Right atrium auricular region (tissue), 2 donors: ENCODE measurements at regions not wholly inside any gene's neighbourhood (a gene's known extent, or its start where the extent isn't known, plus 50 kb on each side); places are given as distances from the start of the nearest gene placed in this dataset.
"Not testable (repeated sequence)": the region's sequence is repeated elsewhere in the genome, so short reads cannot be mapped to it uniquely, and the experiment has no call there.

Source experiments
- DNase-seq: peaks from one replicate; pipeline ENCODE4 v3.0.0-alpha.2; 2019; ENCODE audit warnings: low spot score
- H3K27ac ChIP-seq, 2 donors: fragments of 200-600 bp; sonication (generic); 1 replicate in 1 of 2; 2 replicates in 1 of 2; pipeline ENCODE4 v1.5.1; 2016 to 2019
- H3K27me3 ChIP-seq, 2 donors: fragments of 200-600 bp; sonication (generic); one replicate each; pipeline versions ENCODE4 v1.5.1 to v1.6.0; 2017 to 2019
- H3K36me3 ChIP-seq: fragments of 200-600 bp; sonication (generic); one replicate; pipeline ENCODE4 v1.5.1; 2016
- H3K4me1 ChIP-seq, 2 donors: fragments of 200-600 bp; sonication (generic); one replicate each; pipeline versions ENCODE4 v1.5.1 to v1.6.0; 2017 to 2019
- H3K4me3 ChIP-seq, 2 donors: fragments of 200-600 bp; sonication (generic); 1 replicate in 1 of 2; 2 replicates in 1 of 2; pipeline ENCODE4 v1.5.1; 2017 to 2019; ENCODE audit warnings: mild to moderate bottlenecking in 1 of 2, moderate library complexity in 1 of 2
- H3K9me3 ChIP-seq, 2 donors: fragments of 200-600 bp; sonication (generic); one replicate each; pipeline ENCODE4 v1.5.1; 2019
- CTCF ChIP-seq, 2 donors: fragments of 200-600 bp; sonication (generic); IDR thresholded peaks; one replicate each; pipeline ENCODE4 v1.5.1; 2019; ENCODE audit warnings: antibody characterized with exemption in 2 of 2

DNA sequence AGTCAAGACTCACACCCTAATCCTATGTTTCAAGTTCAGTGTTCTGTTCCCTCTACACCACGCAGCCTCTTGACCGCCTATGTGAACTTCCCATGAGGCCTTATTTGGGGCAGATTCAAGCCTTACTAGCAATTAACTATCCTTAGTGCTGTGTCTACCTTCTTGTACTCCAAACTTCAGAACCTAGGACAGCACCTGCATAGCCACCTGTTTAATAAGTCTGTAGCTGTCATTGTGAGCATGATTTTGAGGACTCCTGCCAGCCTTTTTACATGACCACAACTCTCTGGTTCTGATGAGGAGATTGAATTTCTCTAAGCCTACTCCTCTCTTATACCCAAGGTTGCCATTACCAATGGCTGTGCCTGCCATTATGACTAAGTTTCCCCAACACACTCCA, 50.8 kb upstream of the PCSK1 start:
- no peaks in the 10 kb centered on the region for H3K4me1 ChIP-seq
- no peaks in the 10 kb centered on the region for H3K36me3 ChIP-seq
- DNase-seq, result no peak
- no peaks in the 10 kb centered on the region for H3K9me3 ChIP-seq
- H3K27me3 ChIP-seq, result no peaks in the 10 kb centered on the region
- TF ChIP-seq CTCF (IDR thresholded peaks at IDR 0.05), result no peak
- no peak overlapping the region for H3K4me3 ChIP-seq
- no peak overlapping the region for H3K27ac ChIP-seq

GRCh38 chr5:96487859-96488258, 54.8 kb upstream of the PCSK1 start:
- no peaks in the 10 kb centered on the region for H3K9me3 ChIP-seq
- DNase-seq, result no peak
- H3K4me1 ChIP-seq, result no peaks in the 10 kb centered on the region
- H3K36me3 ChIP-seq, result no peaks in the 10 kb centered on the region
- H3K4me3 ChIP-seq, result no peak overlapping the region
- no peak overlapping the region for H3K27ac ChIP-seq
- H3K27me3 ChIP-seq, result no peaks in the 10 kb centered on the region
- no peak for TF ChIP-seq CTCF (IDR thresholded peaks at IDR 0.05)

DNA sequence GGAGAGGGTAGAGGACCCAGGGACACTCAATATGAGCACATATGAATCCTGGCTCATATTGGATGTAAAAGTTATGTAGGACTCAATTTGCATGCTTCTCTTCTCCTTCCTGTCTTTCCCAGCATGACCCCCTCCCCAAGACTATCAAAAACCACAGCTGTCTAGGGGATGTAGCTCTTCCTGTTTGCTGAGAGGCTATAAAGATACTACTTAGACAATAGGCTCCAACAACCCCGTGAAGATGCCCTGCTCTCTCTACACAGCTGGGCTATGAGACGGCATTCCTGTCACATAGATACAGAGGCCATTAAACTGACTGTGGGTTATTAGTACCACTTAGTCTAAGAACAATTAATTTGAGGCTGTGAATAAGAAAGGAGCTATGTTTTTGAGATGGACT, 56.5 kb upstream of the PCSK1 start:
- Histone ChIP-seq H3K36me3 (no peaks in the 10 kb centered on the region), H3K9me3 (no peaks in the 10 kb centered on the region), H3K4me3 (no peak overlapping the region), H3K4me1 (no peaks in the 10 kb centered on the region), H3K27ac (no peak overlapping the region), H3K27me3 (no peaks in the 10 kb centered on the region)
- DNase-seq, result no peak
- TF ChIP-seq CTCF (IDR thresholded peaks at IDR 0.05), result no peak

- H3K9me3 ChIP-seq, result no peaks in the 10 kb centered on the region
- H3K4me1 ChIP-seq, result no peaks in the 10 kb centered on the region
- TF ChIP-seq CTCF (IDR thresholded peaks at IDR 0.05), result no peak
- H3K36me3 ChIP-seq, result no peaks in the 10 kb centered on the region
- no peak for DNase-seq
- H3K4me3 ChIP-seq, result no peak overlapping the region
- no peaks in the 10 kb centered on the region for H3K27me3 ChIP-seq
- H3K27ac ChIP-seq, result no peak overlapping the region
These were observed 59.5 kb upstream of the PCSK1 start for GRCh38 chr5:96492459-96493047.

- H3K27me3 ChIP-seq, result no peaks in the 10 kb centered on the region
- H3K4me3 ChIP-seq, result no peak overlapping the region
- no peaks in the 10 kb centered on the region for H3K36me3 ChIP-seq
- DNase-seq, result no peak
- TF ChIP-seq CTCF (IDR thresholded peaks at IDR 0.05), result no peak
- H3K4me1 ChIP-seq, result no peaks in the 10 kb centered on the region
- H3K27ac ChIP-seq, result no peak overlapping the region
- no peaks in the 10 kb centered on the region for H3K9me3 ChIP-seq
These were observed 60.3 kb upstream of the PCSK1 start for GRCh38 chr5:96493219-96493790.

- H3K36me3 ChIP-seq, H3K27ac ChIP-seq, H3K9me3 ChIP-seq, H3K4me1 ChIP-seq, DNase-seq, H3K4me3 ChIP-seq, H3K27me3 ChIP-seq: not testable (repeated sequence)
These were observed 62.4 kb upstream of the PCSK1 start for GRCh38 chr5:96495412-96495811.

GRCh38 chr5:96497027-96497426, 64.0 kb upstream of the PCSK1 start:
- not testable (repeated sequence) for DNase-seq, H3K4me3 ChIP-seq, H3K27me3 ChIP-seq, H3K9me3 ChIP-seq, H3K27ac ChIP-seq, H3K36me3 ChIP-seq, H3K4me1 ChIP-seq
